ENCODE measurements at regions not wholly inside any gene's neighbourhood (a gene's known extent, or its start where the extent isn't known, plus 50 kb on each side); places are given as distances from the start of the nearest gene placed in this dataset.
"Not testable (repeated sequence)": the region's sequence is repeated elsewhere in the genome, so short reads cannot be mapped to it uniquely, and the experiment has no call there.

GRCh38 chr14:103186909-103187586 lies 63.8 kb downstream of the TNFAIP2 start:
- DNase-seq: no peak

- no peak for DNase-seq
Measured at GRCh38 chr14:103187911-103188310, 64.7 kb downstream of the TNFAIP2 start.

GRCh38 chr14:103188810-103189480 lies 65.7 kb downstream of the TNFAIP2 start:
- peak in 1 of 2 donors; percentile 16 for DNase-seq

GRCh38 chr14:103189481-103190470 lies 66.5 kb downstream of the TNFAIP2 start:
- no peak for DNase-seq

GRCh38 chr14:103190741-103191140 lies 67.5 kb downstream of the TNFAIP2 start:
- DNase-seq: no peak

GRCh38 chr14:103191844-103192243 lies 68.6 kb downstream of the TNFAIP2 start:
- no peak for DNase-seq

GRCh38 chr14:103192246-103192840 lies 69.1 kb downstream of the TNFAIP2 start:
- no peak for DNase-seq

- DNase-seq: not testable (repeated sequence)
Measured at GRCh38 chr14:103192861-103193260, 69.6 kb downstream of the TNFAIP2 start.

- DNase-seq: not testable (repeated sequence)
Measured at GRCh38 chr14:103193491-103193890, 70.2 kb downstream of the TNFAIP2 start.

- DNase-seq: no peak
Measured at GRCh38 chr14:103194256-103195045, 71.2 kb downstream of the TNFAIP2 start.

- DNase-seq: no peak
Measured at GRCh38 chr14:103195828-103196615, 72.8 kb downstream of the TNFAIP2 start.

- no peak for DNase-seq
Measured at GRCh38 chr14:103196716-103197115, 73.5 kb downstream of the TNFAIP2 start.

GRCh38 chr14:103198131-103199105 lies 75.2 kb downstream of the TNFAIP2 start:
- DNase-seq: no peak

- DNase-seq: no peak
Measured at GRCh38 chr14:103199124-103199523, 75.9 kb downstream of the TNFAIP2 start.

GRCh38 chr14:103201801-103202200 lies 78.5 kb downstream of the TNFAIP2 start:
- DNase-seq: no peak

- no peak for DNase-seq
Measured at GRCh38 chr14:103204852-103205540, 81.7 kb downstream of the TNFAIP2 start.

- DNase-seq: no peak
Measured at GRCh38 chr14:103205541-103205906, 82.3 kb downstream of the TNFAIP2 start.

GRCh38 chr14:103206023-103206481 lies 82.8 kb downstream of the TNFAIP2 start:
- no peak for DNase-seq

GRCh38 chr14:103206836-103207387 lies 83.7 kb downstream of the TNFAIP2 start:
- DNase-seq: no peak
